Keratinocyte (primary cell): ENCODE measurements at regions not wholly inside any gene's neighbourhood (a gene's known extent, or its start where the extent isn't known, plus 50 kb on each side); places are given as distances from the start of the nearest gene placed in this dataset.

Source experiments
- DNase-seq: peaks from one replicate; pipeline ENCODE4 v3.0.0-alpha.2; 2011; ENCODE audit warnings: low read depth, missing footprints, low spot score
- FAIRE-seq: peaks from 2 replicates; lab custom pipeline; 2011; peaks lifted over from hg19 to GRCh38; lab: Jason Lieb, UNC
- H2AFZ ChIP-seq: 2 replicates; pipeline ENCODE4 v1.6.0; 2012; ENCODE audit warnings: low read length, control low read depth, inconsistent platforms; ENCODE audit not compliant: control insufficient read depth
- H3K27ac ChIP-seq: 2 replicates; pipeline ENCODE4 v1.5.1; 2011; ENCODE audit warnings: low read length; ENCODE audit not compliant: control insufficient read depth, insufficient read depth
- H3K27me3 ChIP-seq: 3 replicates; pipeline ENCODE4 v1.6.0; 2011; ENCODE audit warnings: low read length; ENCODE audit not compliant: control insufficient read depth, insufficient read depth; ENCODE audit errors: extremely low read depth
- H3K36me3 ChIP-seq, 2 experiments: 2 replicates in 1 of 2; 3 replicates in 1 of 2; pipeline ENCODE4 v1.5.1; 2011; ENCODE audit warnings: low read length in 2 of 2, mild to moderate bottlenecking in 1 of 2; ENCODE audit not compliant: control insufficient read depth in 2 of 2, insufficient read depth in 2 of 2; ENCODE audit errors: extremely low read depth in 1 of 2
- H3K4me1 ChIP-seq: 3 replicates; pipeline ENCODE4 v1.5.1; 2011; ENCODE audit warnings: low read length; ENCODE audit not compliant: control insufficient read depth, insufficient read depth; ENCODE audit errors: extremely low read depth
- H3K4me2 ChIP-seq: 3 replicates; pipeline ENCODE4 v1.6.0; 2011; ENCODE audit warnings: low read depth, low read length; ENCODE audit not compliant: control insufficient read depth, insufficient read depth; ENCODE audit errors: extremely low read depth
- H3K4me3 ChIP-seq, 3 experiments: fragments of 200-600 bp in 1 of 3; sonication (generic) in 1 of 3; 2 replicates in 2 of 3; 3 replicates in 1 of 3; pipeline ENCODE4 v1.5.1; 2011 to 2016; ENCODE audit warnings: low read length in 3 of 3, mild to moderate bottlenecking in 3 of 3, control low read depth in 2 of 3, inconsistent platforms in 1 of 3, low read depth in 1 of 3, mixed read lengths in 1 of 3, mixed run types in 1 of 3, moderate library complexity in 1 of 3; ENCODE audit not compliant: control insufficient read depth in 2 of 3, insufficient read depth in 2 of 3; ENCODE audit errors: extremely low read depth in 1 of 3
- H3K79me2 ChIP-seq: 2 replicates; pipeline ENCODE4 v1.6.0; 2012; ENCODE audit warnings: low read length; ENCODE audit not compliant: control insufficient read depth, insufficient read depth
- H3K9ac ChIP-seq: 3 replicates; pipeline ENCODE4 v1.6.0; 2011; ENCODE audit warnings: low read length; ENCODE audit not compliant: control insufficient read depth, insufficient read depth; ENCODE audit errors: extremely low read depth
- H3K9me1 ChIP-seq: 3 replicates; pipeline ENCODE4 v1.6.0; 2011; ENCODE audit warnings: low read length; ENCODE audit not compliant: control insufficient read depth, insufficient read depth; ENCODE audit errors: extremely low read depth
- H3K9me3 ChIP-seq: 2 replicates; pipeline ENCODE4 v1.5.1; 2012; ENCODE audit warnings: low read depth, low read length; ENCODE audit not compliant: control insufficient read depth
- H4K20me1 ChIP-seq: 3 replicates; pipeline ENCODE4 v1.6.0; 2011; ENCODE audit warnings: low read length; ENCODE audit not compliant: control insufficient read depth, insufficient read depth; ENCODE audit errors: extremely low read depth
- EZH2 ChIP-seq: IDR thresholded peaks from one replicate; pipeline ENCODE4 v1.6.1; 2012; ENCODE audit warnings: inconsistent platforms, mild to moderate bottlenecking, low read length, moderate library complexity
- dilution Hi-C: fragments of 300-500 bp; cut with MboI; formaldehyde crosslinking; loops from one replicate; pipeline ENCODE4 v1.7.0; 2020; ENCODE audit warnings: low sequenced_read_pairs; ENCODE audit not compliant: extremely low pct_ligation_motif_present
- TF ChIP-seq, protein P1 (sequence below), 3 experiments: IDR thresholded peaks in 1 of 3; conservative IDR thresholded peaks in 1 of 3; optimal IDR thresholded peaks in 1 of 3; 2 replicates in 2 of 3; 3 replicates in 1 of 3; pipeline versions ENCODE3 to v1.5.1; 2011; ENCODE audit warnings: low read length in 3 of 3, mild to moderate bottlenecking in 3 of 3, moderate library complexity in 2 of 3, control low read depth in 1 of 3, inconsistent platforms in 1 of 3; ENCODE audit not compliant: insufficient read depth in 2 of 3; ENCODE audit errors: extremely low read depth in 1 of 3

DNA sequence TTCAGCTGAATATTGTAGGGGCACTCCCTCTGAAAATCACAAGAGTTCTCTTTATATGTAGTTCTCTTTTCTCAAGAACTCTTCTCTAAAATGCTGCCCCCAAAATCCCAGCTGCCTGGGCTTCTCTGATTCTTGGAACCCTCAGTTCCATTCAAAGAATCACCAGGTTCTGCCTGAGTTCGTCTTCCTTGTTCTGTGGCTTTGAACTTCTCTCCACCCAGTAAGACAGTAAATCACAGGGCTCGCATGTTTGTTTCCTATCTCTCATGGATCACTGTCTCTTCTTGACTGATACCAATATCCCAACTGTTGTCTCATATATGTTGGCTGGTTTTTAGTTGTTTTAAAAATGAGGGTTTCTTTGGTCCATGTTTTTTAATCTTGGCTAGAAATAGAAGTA, 359.5 kb upstream of the CBLB start:
- DNase-seq: no peak
- H3K9me1 ChIP-seq: no peaks in the 10 kb centered on the region
- H3K79me2 ChIP-seq: no peaks in the 10 kb centered on the region
- TF ChIP-seq, protein P1, sequence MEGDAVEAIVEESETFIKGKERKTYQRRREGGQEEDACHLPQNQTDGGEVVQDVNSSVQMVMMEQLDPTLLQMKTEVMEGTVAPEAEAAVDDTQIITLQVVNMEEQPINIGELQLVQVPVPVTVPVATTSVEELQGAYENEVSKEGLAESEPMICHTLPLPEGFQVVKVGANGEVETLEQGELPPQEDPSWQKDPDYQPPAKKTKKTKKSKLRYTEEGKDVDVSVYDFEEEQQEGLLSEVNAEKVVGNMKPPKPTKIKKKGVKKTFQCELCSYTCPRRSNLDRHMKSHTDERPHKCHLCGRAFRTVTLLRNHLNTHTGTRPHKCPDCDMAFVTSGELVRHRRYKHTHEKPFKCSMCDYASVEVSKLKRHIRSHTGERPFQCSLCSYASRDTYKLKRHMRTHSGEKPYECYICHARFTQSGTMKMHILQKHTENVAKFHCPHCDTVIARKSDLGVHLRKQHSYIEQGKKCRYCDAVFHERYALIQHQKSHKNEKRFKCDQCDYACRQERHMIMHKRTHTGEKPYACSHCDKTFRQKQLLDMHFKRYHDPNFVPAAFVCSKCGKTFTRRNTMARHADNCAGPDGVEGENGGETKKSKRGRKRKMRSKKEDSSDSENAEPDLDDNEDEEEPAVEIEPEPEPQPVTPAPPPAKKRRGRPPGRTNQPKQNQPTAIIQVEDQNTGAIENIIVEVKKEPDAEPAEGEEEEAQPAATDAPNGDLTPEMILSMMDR (optimal IDR thresholded peaks at IDR 0.05 in 1 of 3, IDR thresholded peaks at IDR 0.05 in 1 of 3, conservative IDR thresholded peaks at IDR 0.05 in 1 of 3; ENCODE audit: extremely low read depth in 1 of 3, insufficient read depth in 2 of 3, low read length in 3 of 3): no peak
- no peak for TF ChIP-seq EZH2
- H4K20me1 ChIP-seq: no peaks in the 10 kb centered on the region
- no peak overlapping the region for H2AFZ ChIP-seq
- H3K27ac ChIP-seq: no peak overlapping the region
- no peak overlapping the region for H3K9ac ChIP-seq
- H3K4me2 ChIP-seq: no peak overlapping the region
- H3K4me3 ChIP-seq: no peak overlapping the region
- dilution Hi-C loops: no loop called here
- no peaks in the 10 kb centered on the region for H3K36me3 ChIP-seq
- no peaks in the 10 kb centered on the region for H3K9me3 ChIP-seq
- H3K4me1 ChIP-seq: no peaks in the 10 kb centered on the region
- FAIRE-seq: no peak
- H3K27me3 ChIP-seq: no peaks in the 10 kb centered on the region

DNA sequence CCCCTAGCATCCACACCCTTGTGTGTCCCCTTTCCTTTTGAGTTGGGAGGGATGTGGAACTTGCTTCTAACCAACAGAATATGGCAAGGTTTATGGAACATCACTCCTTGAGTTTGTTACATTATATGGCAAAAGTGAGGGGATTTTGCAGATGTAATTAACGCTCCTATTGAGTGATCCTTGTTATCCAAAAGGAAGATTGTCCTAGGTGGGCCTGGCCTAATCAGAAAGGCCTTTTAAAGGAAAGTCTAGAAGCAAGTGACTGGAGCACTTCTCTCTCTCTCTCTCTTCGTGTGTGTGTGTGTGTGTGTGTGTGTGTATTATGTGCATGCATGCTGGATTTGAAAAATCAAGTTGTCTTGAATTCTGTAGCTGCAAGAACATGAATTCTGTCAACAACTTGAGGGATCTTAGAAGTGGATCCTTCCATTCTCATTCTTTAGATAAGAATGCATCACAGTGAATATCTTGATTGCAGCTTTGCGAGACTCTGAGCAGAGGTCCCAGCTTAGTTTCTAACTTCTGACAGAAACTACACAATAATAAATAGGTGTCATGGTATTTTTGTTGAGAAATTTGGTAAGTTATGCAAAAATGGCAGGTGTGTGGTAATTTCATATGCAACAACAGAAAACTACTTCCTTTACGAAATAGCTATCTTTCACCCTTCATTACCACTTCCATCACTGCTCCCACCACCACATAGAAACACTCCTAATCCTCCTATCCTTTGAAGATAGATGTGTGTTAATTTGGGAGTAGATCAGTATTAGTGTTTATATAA, 360.9 kb upstream of the CBLB start:
- TF ChIP-seq EZH2: no peak
- TF ChIP-seq, protein P1 (optimal IDR thresholded peaks at IDR 0.05 in 1 of 3, IDR thresholded peaks at IDR 0.05 in 1 of 3, conservative IDR thresholded peaks at IDR 0.05 in 1 of 3; ENCODE audit: extremely low read depth in 1 of 3, insufficient read depth in 2 of 3, low read length in 3 of 3): no peak
- Histone ChIP-seq H4K20me1 (no peaks in the 10 kb centered on the region), H3K9ac (no peak overlapping the region), H2AFZ (no peak overlapping the region), H3K4me2 (no peak overlapping the region), H3K36me3 (no peaks in the 10 kb centered on the region), H3K27me3 (no peaks in the 10 kb centered on the region), H3K4me1 (no peaks in the 10 kb centered on the region), H3K4me3 (no peak overlapping the region), H3K9me3 (no peaks in the 10 kb centered on the region), H3K27ac (no peak overlapping the region), H3K9me1 (no peaks in the 10 kb centered on the region), H3K79me2 (no peaks in the 10 kb centered on the region)
- dilution Hi-C loops: no loop called here
- DNase-seq (no peak), FAIRE-seq (no peak)
